NCI-H524 (cell line): ENCODE measurements at regions not wholly inside any gene's neighbourhood (a gene's known extent, or its start where the extent isn't known, plus 50 kb on each side); places are given as distances from the start of the nearest gene placed in this dataset.

ENCODE experiments used
- DNase-seq, 2 experiments: peaks; one replicate each; lab custom pipeline; 2025; lab: John Stamatoyannopoulos, UW

- no peak for DNase-seq
These were observed 50.8 kb upstream of the SLC36A4 start for GRCh38 chr11:93248602-93249001.

GRCh38 chr11:93249459-93250220 is 51.8 kb upstream of the SLC36A4 start:
- DNase-seq = no peak

- no peak for DNase-seq
These were observed 52.5 kb upstream of the SLC36A4 start for GRCh38 chr11:93250326-93250725.

GRCh38 chr11:93251922-93252321 is 54.1 kb upstream of the SLC36A4 start:
- no peak for DNase-seq

GRCh38 chr11:93253111-93253510 is 55.3 kb upstream of the SLC36A4 start:
- no peak for DNase-seq

GRCh38 chr11:93256623-93257022 is 58.8 kb upstream of the SLC36A4 start:
- no peak for DNase-seq

GRCh38 chr11:93267383-93267782 is 63.2 kb upstream of the DEUP1 start:
- DNase-seq = peak in 1 of 2 experiments; percentile 42

GRCh38 chr11:93268287-93269040 is 62.1 kb upstream of the DEUP1 start:
- DNase-seq = no peak

GRCh38 chr11:93271596-93271995 is 58.9 kb upstream of the DEUP1 start:
- no peak for DNase-seq

- no peak for DNase-seq
These were observed 55.7 kb upstream of the DEUP1 start for GRCh38 chr11:93274851-93275250.

- DNase-seq = no peak
These were observed 51.6 kb upstream of the DEUP1 start for GRCh38 chr11:93278976-93279375.

- DNase-seq = peak in 1 of 2 experiments; percentile 20
These were observed 50.6 kb upstream of the DEUP1 start for GRCh38 chr11:93279851-93280347.
